ENCODE measurements at regions not wholly inside any gene's neighbourhood (a gene's known extent, or its start where the extent isn't known, plus 50 kb on each side); places are given as distances from the start of the nearest gene placed in this dataset.
"Not testable (repeated sequence)": the region's sequence is repeated elsewhere in the genome, so short reads cannot be mapped to it uniquely, and the experiment has no call there.

DNA sequence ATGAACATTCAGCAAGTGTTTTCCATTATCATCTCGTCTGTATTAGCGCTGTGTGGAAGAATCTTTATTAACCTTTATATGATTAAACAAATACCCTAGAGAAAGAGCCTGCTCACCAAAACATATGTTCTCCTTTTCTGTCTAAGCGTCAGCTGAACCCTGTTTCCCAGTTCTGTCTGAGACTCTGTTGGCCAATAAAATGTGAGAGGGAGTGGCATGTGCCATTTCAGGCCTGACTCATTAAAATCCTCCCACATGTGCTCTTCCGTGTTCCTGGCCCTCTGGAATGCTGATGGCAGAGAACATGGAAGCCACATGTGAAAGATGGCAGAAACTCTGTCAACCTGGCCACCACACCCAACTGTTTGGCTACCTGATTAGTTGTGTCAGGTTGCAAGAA, 181.9 kb upstream of the EDNRB start:
- intact Hi-C loops (cut with DNase I, micrococcal nuclease): no loop called here
- DNase-seq (no peak), ATAC-seq (no peak)
- H3K4me1 Mint-ChIP-seq: no peaks in the 10 kb centered on the region
- no peaks in the 10 kb centered on the region for H3K9me3 Mint-ChIP-seq (ENCODE audit: low read depth)
- H3K4me3 Mint-ChIP-seq: no peak overlapping the region
- ChIA-PET POLR2A (no interaction called here), CTCF (interaction anchor here (0.6 kb wide), 1 partner anchor 16 kb away, joined by 3 read pairs; no protein-coding TSS in a partner anchor)
- peaks cover 5% of the 10 kb centered on the region for H3K27me3 Mint-ChIP-seq
- no peak overlapping the region for H3K27ac Mint-ChIP-seq
- H3K36me3 Mint-ChIP-seq (ENCODE audit: low read depth): no peaks in the 10 kb centered on the region

DNA sequence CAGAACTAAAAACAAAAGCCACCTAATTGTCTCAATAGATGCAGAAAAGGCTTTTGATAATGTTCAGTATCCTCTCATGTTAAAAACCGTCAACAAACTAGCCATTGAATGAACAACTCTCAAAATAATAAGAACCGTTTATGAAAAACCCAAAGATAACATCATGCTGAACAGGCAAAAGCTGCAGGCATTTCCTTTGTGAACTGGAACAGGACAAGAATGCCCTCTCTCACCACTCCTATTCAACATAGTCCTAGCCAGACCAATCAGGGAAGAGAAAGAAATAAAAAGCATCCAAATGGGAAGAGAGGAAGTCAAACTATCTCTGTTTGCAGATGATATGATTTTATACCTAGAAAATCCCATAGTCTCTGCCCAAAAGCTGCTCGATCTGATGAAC, 179.6 kb upstream of the EDNRB start:
- CTCF ChIA-PET: no interaction called here

GRCh38 chr13:78096221-78096620, 177.6 kb upstream of the EDNRB start:
- CTCF ChIA-PET: no interaction called here
- POLR2A ChIA-PET: no interaction called here
- Mint-ChIP-seq H3K36me3 (ENCODE audit: low read depth) (no peaks in the 10 kb centered on the region), H3K4me3 (no peak overlapping the region), H3K9me3 (ENCODE audit: low read depth) (no peaks in the 10 kb centered on the region), H3K27ac (no peak overlapping the region), H3K4me1 (no peaks in the 10 kb centered on the region), H3K27me3 (peaks cover 5% of the 10 kb centered on the region)
- no peak for ATAC-seq
- intact Hi-C loops (cut with DNase I, micrococcal nuclease): no loop called here
- no peak for DNase-seq

More for the DNA sequence above, 179.6 kb upstream of the EDNRB start:
- POLR2A ChIA-PET: no interaction called here
- no peaks in the 10 kb centered on the region for H3K4me1 Mint-ChIP-seq
- no peak overlapping the region for H3K4me3 Mint-ChIP-seq
- no peaks in the 10 kb centered on the region for H3K36me3 Mint-ChIP-seq (ENCODE audit: low read depth)
- DNase-seq: no peak
- no peaks in the 10 kb centered on the region for H3K9me3 Mint-ChIP-seq (ENCODE audit: low read depth)
- H3K27me3 Mint-ChIP-seq: peaks cover 5% of the 10 kb centered on the region
- intact Hi-C loops (cut with DNase I, micrococcal nuclease): no loop called here
- no peak for ATAC-seq
- no peak overlapping the region for H3K27ac Mint-ChIP-seq

DNA sequence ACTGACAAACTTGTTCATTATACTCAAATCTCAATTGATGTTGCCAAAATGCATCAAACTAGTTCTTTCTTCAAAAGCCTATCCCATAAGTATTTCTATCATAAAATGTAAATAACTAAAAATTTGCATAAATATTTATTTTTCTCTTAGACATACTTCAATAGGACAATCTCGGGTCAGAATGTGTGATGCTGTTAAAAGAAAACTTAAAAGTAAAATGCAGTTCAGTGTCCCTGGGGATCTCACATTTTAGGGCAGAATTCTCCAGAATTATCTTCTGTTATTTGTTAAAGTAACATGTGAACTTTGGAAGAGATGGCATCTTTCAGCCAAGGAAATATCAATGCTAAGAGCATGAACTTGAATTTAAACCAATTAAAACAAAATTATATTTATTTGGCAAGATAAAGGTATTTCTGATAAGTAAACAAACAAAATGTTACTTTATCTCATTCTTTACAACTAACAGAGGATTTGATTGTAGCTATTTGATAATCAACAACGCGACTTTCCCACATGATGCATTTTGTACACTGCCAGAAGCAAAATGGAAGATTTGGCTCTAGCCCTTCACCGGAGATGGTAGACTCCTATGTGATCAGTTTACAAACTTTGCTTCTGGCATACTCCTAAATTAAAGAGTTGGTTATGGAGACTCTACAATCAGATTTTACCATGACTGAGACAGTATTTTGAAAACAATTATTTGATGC, 169.5 kb upstream of the EDNRB start:
- ATAC-seq (no peak), DNase-seq (no peak)
- Mint-ChIP-seq H3K9me3 (ENCODE audit: low read depth) (no peaks in the 10 kb centered on the region), H3K27ac (no peak overlapping the region), H3K27me3 (peaks cover 13% of the 10 kb centered on the region), H3K36me3 (ENCODE audit: low read depth) (no peaks in the 10 kb centered on the region), H3K4me3 (no peak overlapping the region), H3K4me1 (no peaks in the 10 kb centered on the region)
- CTCF ChIA-PET: no interaction called here
- POLR2A ChIA-PET: no interaction called here
- intact Hi-C loops (cut with DNase I, micrococcal nuclease): no loop called here

- ChIA-PET CTCF (no interaction called here), POLR2A (no interaction called here)
- Mint-ChIP-seq H3K4me3 (no peak overlapping the region), H3K36me3 (ENCODE audit: low read depth) (no peaks in the 10 kb centered on the region), H3K27ac (no peak overlapping the region), H3K4me1 (no peaks in the 10 kb centered on the region), H3K9me3 (ENCODE audit: low read depth) (peaks cover 12% of the 10 kb centered on the region), H3K27me3 (peaks cover 13% of the 10 kb centered on the region)
- DNase-seq (no peak), ATAC-seq (no peak)
- intact Hi-C loops (cut with DNase I, micrococcal nuclease): no loop called here
These were observed 167.0 kb upstream of the EDNRB start for GRCh38 chr13:78085434-78086225.

- POLR2A ChIA-PET: no interaction called here
- ATAC-seq (no peak), DNase-seq (no peak)
- CTCF ChIA-PET: interaction anchor here (0.6 to 0.9 kb wide), 2 partner anchors 22 to 127 kb away, joined by 3 to 6 read pairs; no protein-coding TSS in a partner anchor
- Mint-ChIP-seq H3K27me3 (peaks cover 11% of the 10 kb centered on the region), H3K4me1 (no peaks in the 10 kb centered on the region), H3K9me3 (ENCODE audit: low read depth) (peaks cover 12% of the 10 kb centered on the region), H3K27ac (no peak overlapping the region), H3K4me3 (no peak overlapping the region), H3K36me3 (ENCODE audit: low read depth) (no peaks in the 10 kb centered on the region)
- intact Hi-C loops (cut with DNase I, micrococcal nuclease): no loop called here
These were observed 165.8 kb upstream of the EDNRB start for GRCh38 chr13:78084401-78084800.

DNA sequence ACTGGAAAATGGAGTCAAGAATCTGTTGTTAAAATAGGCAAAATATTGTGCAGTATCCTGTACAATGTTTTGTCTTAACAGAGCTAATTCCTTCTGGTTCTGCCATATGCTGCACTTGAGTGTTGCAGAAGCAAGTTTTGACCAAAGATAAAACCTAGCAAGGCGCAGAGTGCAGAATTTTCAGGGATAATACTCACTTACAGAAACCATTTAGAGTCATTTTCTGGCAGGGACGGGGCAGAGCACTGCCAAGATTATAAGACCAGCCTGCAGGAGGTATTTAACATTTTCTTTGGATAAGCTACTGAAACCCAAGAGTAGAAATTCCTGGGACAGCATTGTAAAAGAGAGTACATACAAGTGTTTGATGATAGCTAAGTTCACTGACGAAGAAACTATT, 159.5 kb upstream of the EDNRB start:
- intact Hi-C loops (cut with DNase I, micrococcal nuclease): no loop called here
- ATAC-seq (no peak), DNase-seq (no peak)
- H3K4me1 Mint-ChIP-seq: no peaks in the 10 kb centered on the region
- H3K9me3 Mint-ChIP-seq (ENCODE audit: low read depth): peaks cover 12% of the 10 kb centered on the region
- H3K27me3 Mint-ChIP-seq: peaks cover 1% of the 10 kb centered on the region
- no peak overlapping the region for H3K4me3 Mint-ChIP-seq
- ChIA-PET CTCF (no interaction called here), POLR2A (no interaction called here)
- H3K27ac Mint-ChIP-seq: no peak overlapping the region
- no peaks in the 10 kb centered on the region for H3K36me3 Mint-ChIP-seq (ENCODE audit: low read depth)

- POLR2A ChIA-PET: no interaction called here
- peaks cover 2% of the 10 kb centered on the region for H3K27me3 Mint-ChIP-seq
- intact Hi-C loops (cut with DNase I, micrococcal nuclease): no loop called here
- H3K4me1 Mint-ChIP-seq: no peaks in the 10 kb centered on the region
- CTCF ChIA-PET: interaction anchor here (0.8 to 1.4 kb wide), 2 partner anchors 54 to 1156 kb away, joined by 3 read pairs; no protein-coding TSS in a partner anchor
- H3K36me3 Mint-ChIP-seq (ENCODE audit: low read depth): no peaks in the 10 kb centered on the region
- H3K9me3 Mint-ChIP-seq (ENCODE audit: low read depth): no peaks in the 10 kb centered on the region
- no peak overlapping the region for H3K27ac Mint-ChIP-seq
- ATAC-seq (no peak), DNase-seq (no peak)
- no peak overlapping the region for H3K4me3 Mint-ChIP-seq
These were observed 148.7 kb upstream of the EDNRB start for GRCh38 chr13:78067290-78067689.

GRCh38 chr13:78065141-78065540, 146.5 kb upstream of the EDNRB start:
- DNase-seq (no peak), ATAC-seq (no peak)
- H3K9me3 Mint-ChIP-seq (ENCODE audit: low read depth): no peaks in the 10 kb centered on the region
- H3K4me1 Mint-ChIP-seq: no peaks in the 10 kb centered on the region
- H3K27ac Mint-ChIP-seq: no peak overlapping the region
- intact Hi-C loops (cut with DNase I, micrococcal nuclease): no loop called here
- no peak overlapping the region for H3K4me3 Mint-ChIP-seq
- CTCF ChIA-PET: interaction anchor here (1.0 kb wide), 1 partner anchor 9 kb away, joined by 3 read pairs; no protein-coding TSS in a partner anchor
- no peaks in the 10 kb centered on the region for H3K36me3 Mint-ChIP-seq (ENCODE audit: low read depth)
- POLR2A ChIA-PET: no interaction called here
- H3K27me3 Mint-ChIP-seq: peaks cover 2% of the 10 kb centered on the region

- Mint-ChIP-seq H3K4me3 (no peak overlapping the region), H3K4me1 (no peaks in the 10 kb centered on the region), H3K36me3 (ENCODE audit: low read depth) (no peaks in the 10 kb centered on the region), H3K27ac (no peak overlapping the region), H3K9me3 (ENCODE audit: low read depth) (no peaks in the 10 kb centered on the region), H3K27me3 (peaks cover 2% of the 10 kb centered on the region)
- DNase-seq (no peak), ATAC-seq (no peak)
- intact Hi-C loops (cut with DNase I, micrococcal nuclease): no loop called here
- ChIA-PET CTCF (interaction anchor here (1.0 kb wide), 1 partner anchor 59 kb away, joined by 3 read pairs; no protein-coding TSS in a partner anchor), POLR2A (no interaction called here)
These were observed 143.2 kb upstream of the EDNRB start for GRCh38 chr13:78061806-78062205.

GRCh38 chr13:78060966-78061365, 142.3 kb upstream of the EDNRB start:
- Mint-ChIP-seq H3K36me3 (ENCODE audit: low read depth) (no peaks in the 10 kb centered on the region), H3K4me3 (no peak overlapping the region), H3K27ac (no peak overlapping the region), H3K4me1 (no peaks in the 10 kb centered on the region), H3K27me3 (peaks cover 2% of the 10 kb centered on the region), H3K9me3 (ENCODE audit: low read depth) (no peaks in the 10 kb centered on the region)
- DNase-seq: no peak
- ATAC-seq: no peak
- ChIA-PET CTCF (no interaction called here), POLR2A (no interaction called here)
- intact Hi-C loops (cut with DNase I, micrococcal nuclease): no loop called here

- DNase-seq; H3K4me1 Mint-ChIP-seq; H3K4me3 Mint-ChIP-seq; H3K27me3 Mint-ChIP-seq; intact Hi-C loops (cut with DNase I, micrococcal nuclease); CTCF ChIA-PET; H3K9me3 Mint-ChIP-seq (ENCODE audit: low read depth); H3K36me3 Mint-ChIP-seq (ENCODE audit: low read depth); ATAC-seq; H3K27ac Mint-ChIP-seq; POLR2A ChIA-PET: not testable (repeated sequence)
These were observed 138.2 kb upstream of the EDNRB start for GRCh38 chr13:78056865-78057264.
